ENCODE measurements at regions not wholly inside any gene's neighbourhood (a gene's known extent, or its start where the extent isn't known, plus 50 kb on each side); places are given as distances from the start of the nearest gene placed in this dataset.

DNA sequence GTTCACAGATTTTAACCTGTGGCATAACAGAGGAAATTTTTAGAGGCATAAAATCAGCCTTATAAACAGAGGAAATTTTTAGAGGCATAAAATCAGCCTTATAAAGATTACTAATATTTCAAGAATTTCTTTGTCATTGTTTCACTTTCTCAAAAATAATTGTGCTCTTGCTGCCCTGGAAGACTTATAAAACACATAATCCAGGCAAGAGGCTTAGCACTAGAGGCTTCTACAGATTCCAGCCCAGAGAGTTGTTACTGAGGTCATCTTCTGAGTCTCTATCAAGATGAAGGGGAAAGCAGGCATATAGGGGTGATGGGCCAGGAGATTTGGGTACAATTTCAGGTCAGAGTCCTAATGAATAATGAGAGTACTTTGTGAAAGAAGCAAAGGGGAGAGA lies 85.7 kb downstream of the RFPL4B start:
- TF ChIP-seq, protein P1, sequence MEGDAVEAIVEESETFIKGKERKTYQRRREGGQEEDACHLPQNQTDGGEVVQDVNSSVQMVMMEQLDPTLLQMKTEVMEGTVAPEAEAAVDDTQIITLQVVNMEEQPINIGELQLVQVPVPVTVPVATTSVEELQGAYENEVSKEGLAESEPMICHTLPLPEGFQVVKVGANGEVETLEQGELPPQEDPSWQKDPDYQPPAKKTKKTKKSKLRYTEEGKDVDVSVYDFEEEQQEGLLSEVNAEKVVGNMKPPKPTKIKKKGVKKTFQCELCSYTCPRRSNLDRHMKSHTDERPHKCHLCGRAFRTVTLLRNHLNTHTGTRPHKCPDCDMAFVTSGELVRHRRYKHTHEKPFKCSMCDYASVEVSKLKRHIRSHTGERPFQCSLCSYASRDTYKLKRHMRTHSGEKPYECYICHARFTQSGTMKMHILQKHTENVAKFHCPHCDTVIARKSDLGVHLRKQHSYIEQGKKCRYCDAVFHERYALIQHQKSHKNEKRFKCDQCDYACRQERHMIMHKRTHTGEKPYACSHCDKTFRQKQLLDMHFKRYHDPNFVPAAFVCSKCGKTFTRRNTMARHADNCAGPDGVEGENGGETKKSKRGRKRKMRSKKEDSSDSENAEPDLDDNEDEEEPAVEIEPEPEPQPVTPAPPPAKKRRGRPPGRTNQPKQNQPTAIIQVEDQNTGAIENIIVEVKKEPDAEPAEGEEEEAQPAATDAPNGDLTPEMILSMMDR (IDR thresholded peaks at IDR 0.05; ENCODE audit: borderline replicate concordance) = no peak
- H3K4me3 ChIP-seq = no peak overlapping the region
- H3K4me1 ChIP-seq = peaks cover 5% of the 10 kb centered on the region
- DNase-seq = no peak
- no peaks in the 10 kb centered on the region for H3K36me3 ChIP-seq
- H3K27me3 ChIP-seq (ENCODE audit: low read depth) = no peaks in the 10 kb centered on the region
- H3K9me3 ChIP-seq (replicated peaks) = no peaks in the 10 kb centered on the region
- H3K27ac ChIP-seq (replicated peaks) = no peak overlapping the region
- intact Hi-C loops (cut with micrococcal nuclease) = no loop called here

DNA sequence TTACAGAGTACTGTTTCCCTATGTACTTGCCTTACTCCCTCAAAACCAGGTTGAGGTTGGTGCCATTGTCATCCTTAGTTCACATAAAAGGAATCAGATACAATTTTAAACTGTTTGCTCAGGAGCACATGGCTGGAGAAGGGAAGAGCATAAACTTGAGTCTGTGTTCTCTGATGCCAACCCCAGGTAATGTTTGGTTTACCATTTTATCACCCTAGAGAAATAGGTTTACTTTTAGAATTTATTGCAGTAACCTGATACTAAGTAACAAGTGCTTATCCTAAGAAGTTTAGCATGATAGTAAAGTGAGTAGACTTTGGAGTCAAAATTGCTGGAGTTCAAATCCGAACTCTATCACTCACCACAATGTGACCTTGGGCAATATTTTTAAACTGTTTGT lies 86.3 kb downstream of the RFPL4B start:
- Histone ChIP-seq H3K4me3 (no peak overlapping the region), H3K9me3 (replicated peaks) (no peaks in the 10 kb centered on the region), H3K36me3 (no peaks in the 10 kb centered on the region), H3K27ac (replicated peaks) (no peak overlapping the region), H3K4me1 (peaks cover 5% of the 10 kb centered on the region), H3K27me3 (ENCODE audit: low read depth) (no peaks in the 10 kb centered on the region)
- TF ChIP-seq, protein P1 (IDR thresholded peaks at IDR 0.05; ENCODE audit: borderline replicate concordance) = no peak
- intact Hi-C loops (cut with micrococcal nuclease) = no loop called here
- no peak for DNase-seq

DNA sequence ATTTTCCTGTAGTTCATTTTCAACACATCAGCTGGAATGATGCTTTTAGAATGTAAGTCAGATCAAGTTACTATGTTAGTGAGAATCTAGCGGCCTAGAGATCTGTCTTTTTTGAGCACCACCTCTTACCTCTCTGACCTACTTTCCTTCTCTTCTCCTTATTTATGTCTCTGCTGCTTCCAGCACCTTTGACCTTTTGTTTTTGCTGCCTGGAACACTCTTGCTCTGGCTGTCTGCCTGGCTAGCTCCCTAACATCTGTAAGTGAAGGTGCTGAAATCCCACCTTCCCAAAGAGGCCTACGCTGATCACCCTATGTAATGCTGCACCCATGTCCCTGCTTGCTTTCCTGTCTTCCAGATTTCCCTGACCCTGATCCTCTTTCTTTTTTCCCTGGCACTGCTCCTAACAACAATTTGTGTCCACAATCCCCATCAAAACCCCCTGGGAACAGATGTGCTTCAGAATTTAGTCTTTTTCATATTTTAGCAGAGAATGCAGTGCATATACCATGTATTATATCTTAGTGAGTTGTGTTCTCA lies 87.8 kb downstream of the RFPL4B start:
- Histone ChIP-seq H3K27ac (replicated peaks) (no peak overlapping the region), H3K9me3 (replicated peaks) (no peaks in the 10 kb centered on the region), H3K4me1 (peaks cover 5% of the 10 kb centered on the region), H3K36me3 (no peaks in the 10 kb centered on the region), H3K27me3 (ENCODE audit: low read depth) (no peaks in the 10 kb centered on the region), H3K4me3 (no peak overlapping the region)
- no peak for DNase-seq
- intact Hi-C loops (cut with micrococcal nuclease) = no loop called here
- TF ChIP-seq, protein P1 (IDR thresholded peaks at IDR 0.05; ENCODE audit: borderline replicate concordance) = no peak

DNA sequence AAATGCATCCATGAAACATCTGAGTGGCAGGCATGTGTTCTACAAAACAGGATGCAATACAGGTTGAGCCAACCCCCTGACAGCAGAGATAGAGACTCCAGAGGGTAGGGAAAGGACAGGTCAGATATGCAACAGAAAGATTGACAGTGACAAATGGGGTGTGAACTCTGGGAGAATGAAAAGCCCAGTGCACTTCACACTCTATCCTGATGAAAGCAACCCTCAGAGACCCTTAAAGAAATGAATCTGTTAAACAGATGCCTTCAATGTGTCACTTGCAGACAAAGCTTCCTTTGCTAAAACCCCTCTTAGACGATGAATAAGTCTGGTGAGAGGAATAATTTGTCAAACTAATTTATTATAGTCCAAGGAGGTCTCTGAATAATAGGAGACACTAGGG lies 89.9 kb downstream of the RFPL4B start:
- DNase-seq = no peak
- Histone ChIP-seq H3K9me3 (replicated peaks) (no peaks in the 10 kb centered on the region), H3K4me3 (no peak overlapping the region), H3K36me3 (no peaks in the 10 kb centered on the region), H3K27me3 (ENCODE audit: low read depth) (no peaks in the 10 kb centered on the region), H3K27ac (replicated peaks) (no peak overlapping the region), H3K4me1 (peaks cover 5% of the 10 kb centered on the region)
- intact Hi-C loops (cut with micrococcal nuclease) = no loop called here
- TF ChIP-seq, protein P1 (IDR thresholded peaks at IDR 0.05; ENCODE audit: borderline replicate concordance) = no peak

DNA sequence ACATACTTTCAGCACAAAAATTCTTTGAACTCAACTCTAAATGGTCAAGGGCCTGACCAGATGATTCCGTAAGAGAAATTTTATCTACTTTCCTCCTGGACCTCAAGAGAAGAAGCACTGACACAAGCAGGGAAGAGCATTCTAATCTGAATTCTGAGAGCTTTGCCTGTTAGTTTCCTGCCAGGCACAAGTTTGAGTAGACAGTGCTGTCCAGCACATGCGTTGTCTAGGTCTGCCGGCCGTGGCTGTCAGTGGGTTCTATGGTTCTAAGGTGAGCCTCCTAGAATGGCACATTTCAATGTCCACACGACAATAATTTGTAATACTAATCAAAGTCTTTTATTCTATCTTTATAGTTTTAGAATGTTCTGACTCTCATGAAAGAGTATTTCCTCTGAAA lies 91.9 kb downstream of the RFPL4B start:
- H3K27me3 ChIP-seq (ENCODE audit: low read depth) = no peaks in the 10 kb centered on the region
- TF ChIP-seq, protein P1 (IDR thresholded peaks at IDR 0.05; ENCODE audit: borderline replicate concordance) = no peak
- H3K4me3 ChIP-seq = no peak overlapping the region
- H3K36me3 ChIP-seq = no peaks in the 10 kb centered on the region
- H3K9me3 ChIP-seq (replicated peaks) = no peaks in the 10 kb centered on the region
- intact Hi-C loops (cut with micrococcal nuclease) = no loop called here
- peak overlapping the region; percentile 7 for H3K27ac ChIP-seq (replicated peaks)
- DNase-seq = no peak
- peaks cover 5% of the 10 kb centered on the region for H3K4me1 ChIP-seq

Data from left ventricle myocardium inferior (tissue), 1 donor.